DOHH2 (cell line): ENCODE measurements at regions not wholly inside any gene's neighbourhood (a gene's known extent, or its start where the extent isn't known, plus 50 kb on each side); places are given as distances from the start of the nearest gene placed in this dataset.

Experiments used
- H3F3A ChIP-seq: fragments of 200-600 bp; sonication (generic), shearing (Covaris generic); 2 replicates; pipeline ENCODE4 v1.6.0; 2016; ENCODE audit warnings: antibody characterized with exemption, mild to moderate bottlenecking; ENCODE audit not compliant: control insufficient read depth, insufficient read depth
- H3K27ac ChIP-seq: fragments of 200-600 bp; sonication (generic); 2 replicates; pipeline ENCODE4 v1.5.1; 2014; ENCODE audit warnings: low read depth, mild to moderate bottlenecking, low read length, moderate library complexity
- H3K27me3 ChIP-seq: fragments of 200-600 bp; sonication (generic); 2 replicates; pipeline ENCODE4 v1.6.1; 2014; ENCODE audit warnings: mild to moderate bottlenecking, low read length, mixed read lengths; ENCODE audit not compliant: control insufficient read depth
- H3K36me3 ChIP-seq: fragments of 200-600 bp; sonication (generic); 2 replicates; pipeline ENCODE4 v1.6.1; 2014; ENCODE audit warnings: mild to moderate bottlenecking, low read length, moderate library complexity, mixed read lengths; ENCODE audit not compliant: control insufficient read depth
- H3K4me1 ChIP-seq: fragments of 200-600 bp; sonication (generic); 2 replicates; pipeline ENCODE4 v1.6.1; 2014; ENCODE audit warnings: mild to moderate bottlenecking, low read length, mixed read lengths; ENCODE audit not compliant: control insufficient read depth
- H3K4me2 ChIP-seq: fragments of 200-600 bp; sonication (generic); 2 replicates; pipeline ENCODE4 v1.6.0; 2014; ENCODE audit warnings: mild to moderate bottlenecking, low read length, moderate library complexity
- H3K4me3 ChIP-seq: fragments of 200-600 bp; sonication (generic); 2 replicates; pipeline ENCODE4 v1.5.1; 2014; ENCODE audit warnings: mild to moderate bottlenecking, low read length, mixed read lengths
- H3K79me2 ChIP-seq: fragments of 200-600 bp; sonication (generic); 2 replicates; pipeline ENCODE4 v1.6.1; 2014; ENCODE audit warnings: mild to moderate bottlenecking, low read length, mixed read lengths; ENCODE audit not compliant: control insufficient read depth
- H3K9me2 ChIP-seq: fragments of 200-600 bp; sonication (generic); replicated peaks from 2 replicates; pipeline ENCODE4 v1.6.1; 2014; ENCODE audit warnings: mild to moderate bottlenecking, low read length, mixed read lengths; ENCODE audit not compliant: control insufficient read depth
- H3K9me3 ChIP-seq: fragments of 200-600 bp; sonication (generic); 2 replicates; pipeline ENCODE4 v1.6.1; 2014; ENCODE audit warnings: antibody characterized with exemption, low read length, mixed read lengths; ENCODE audit not compliant: control insufficient read depth, insufficient read depth
- H4K20me1 ChIP-seq: fragments of 200-600 bp; sonication (generic); 2 replicates; pipeline ENCODE4 v1.6.0; 2014; ENCODE audit warnings: low read depth, mild to moderate bottlenecking, antibody characterized with exemption, low read length, moderate library complexity; ENCODE audit not compliant: control insufficient read depth, insufficient read depth
- EZH2phosphoT487 ChIP-seq: fragments of 200-600 bp; sonication (generic); IDR thresholded peaks from 2 replicates; pipeline ENCODE4 v1.6.1; 2017; ENCODE audit warnings: borderline replicate concordance, mild to moderate bottlenecking, antibody characterized with exemption, low read length, moderate library complexity, mixed read lengths
- TF ChIP-seq, protein P1 (sequence below): fragments of 200-600 bp; sonication (generic); IDR thresholded peaks from one replicate; pipeline ENCODE4 v1.5.1; 2014; ENCODE audit warnings: antibody characterized with exemption, mild to moderate bottlenecking, low read depth, low read length; ENCODE audit not compliant: poor library complexity, severe bottlenecking

DNA sequence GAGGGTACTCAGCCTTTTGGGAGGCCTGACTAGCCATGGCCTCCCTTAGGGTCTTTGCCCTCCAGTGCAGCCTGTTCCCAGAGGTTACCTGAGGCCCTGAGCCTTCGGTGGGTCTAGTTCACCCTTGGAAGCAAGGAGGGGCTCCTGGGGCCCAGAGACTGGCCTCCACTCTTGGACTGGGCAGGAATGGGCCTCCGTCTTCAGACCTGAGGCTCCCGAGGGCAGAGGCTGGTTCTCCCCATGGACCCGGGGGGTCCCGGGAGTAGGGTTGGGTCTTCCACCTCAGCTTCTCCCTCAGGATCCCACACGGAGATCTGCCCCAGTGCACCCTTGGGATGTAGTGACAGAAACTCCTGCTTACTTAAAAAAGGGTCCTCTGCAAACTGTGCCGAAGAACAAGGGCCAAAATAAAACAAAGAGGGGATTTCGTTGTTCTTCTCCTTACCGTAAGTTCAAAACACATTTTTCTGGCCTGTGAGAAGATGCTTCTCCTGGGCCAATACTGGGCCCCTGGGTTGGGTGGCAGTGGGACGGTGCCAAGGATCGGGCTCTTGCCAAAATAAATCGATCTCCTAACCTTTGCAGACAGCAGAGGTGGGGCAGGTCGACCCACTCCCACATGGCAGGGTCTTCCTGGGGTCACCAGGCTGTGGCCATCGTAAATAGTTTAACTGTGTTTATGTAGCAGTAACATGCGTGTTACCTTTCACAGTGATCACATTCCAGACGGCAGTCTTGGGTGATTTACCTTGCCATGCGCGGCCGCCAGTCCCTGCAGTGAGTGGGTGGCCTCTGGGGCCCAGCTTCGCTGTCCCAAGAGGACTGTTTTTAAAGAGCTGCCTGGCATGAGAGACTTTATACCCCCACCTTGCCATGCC is 151.8 kb downstream of the VEGFA start:
- H3K9me2 ChIP-seq: no peaks in the 10 kb centered on the region

DNA sequence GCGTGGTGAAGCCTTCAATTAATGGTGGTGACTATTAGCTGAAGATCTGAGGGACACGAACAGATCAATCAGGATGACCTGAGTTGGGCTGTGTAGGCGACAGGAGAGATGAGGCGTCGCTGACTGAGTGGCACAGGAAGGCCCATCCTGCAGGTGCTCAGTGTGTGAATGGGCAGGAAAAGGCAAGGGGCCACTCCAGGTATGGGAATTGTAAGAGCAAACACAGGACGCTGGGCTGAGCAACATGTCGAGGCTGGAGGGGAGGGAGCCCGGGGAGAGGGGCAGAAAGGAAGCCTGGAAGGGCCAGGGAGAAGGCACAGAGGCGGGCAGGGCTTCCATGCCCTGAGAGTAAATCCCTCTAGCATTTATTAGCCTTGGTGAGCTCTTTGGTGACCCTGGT is 151.0 kb downstream of the VEGFA start:
- TF ChIP-seq, protein P1, sequence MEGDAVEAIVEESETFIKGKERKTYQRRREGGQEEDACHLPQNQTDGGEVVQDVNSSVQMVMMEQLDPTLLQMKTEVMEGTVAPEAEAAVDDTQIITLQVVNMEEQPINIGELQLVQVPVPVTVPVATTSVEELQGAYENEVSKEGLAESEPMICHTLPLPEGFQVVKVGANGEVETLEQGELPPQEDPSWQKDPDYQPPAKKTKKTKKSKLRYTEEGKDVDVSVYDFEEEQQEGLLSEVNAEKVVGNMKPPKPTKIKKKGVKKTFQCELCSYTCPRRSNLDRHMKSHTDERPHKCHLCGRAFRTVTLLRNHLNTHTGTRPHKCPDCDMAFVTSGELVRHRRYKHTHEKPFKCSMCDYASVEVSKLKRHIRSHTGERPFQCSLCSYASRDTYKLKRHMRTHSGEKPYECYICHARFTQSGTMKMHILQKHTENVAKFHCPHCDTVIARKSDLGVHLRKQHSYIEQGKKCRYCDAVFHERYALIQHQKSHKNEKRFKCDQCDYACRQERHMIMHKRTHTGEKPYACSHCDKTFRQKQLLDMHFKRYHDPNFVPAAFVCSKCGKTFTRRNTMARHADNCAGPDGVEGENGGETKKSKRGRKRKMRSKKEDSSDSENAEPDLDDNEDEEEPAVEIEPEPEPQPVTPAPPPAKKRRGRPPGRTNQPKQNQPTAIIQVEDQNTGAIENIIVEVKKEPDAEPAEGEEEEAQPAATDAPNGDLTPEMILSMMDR: no peak
- no peak for TF ChIP-seq EZH2phosphoT487
- no peaks in the 10 kb centered on the region for H3K36me3 ChIP-seq

More for the DNA sequence above, 151.8 kb downstream of the VEGFA start:
- H3K4me1 ChIP-seq: no peaks in the 10 kb centered on the region
- no peaks in the 10 kb centered on the region for H3F3A ChIP-seq
- H3K79me2 ChIP-seq: no peaks in the 10 kb centered on the region
- no peak overlapping the region for H3K27ac ChIP-seq
- H4K20me1 ChIP-seq: no peaks in the 10 kb centered on the region
- peaks cover 8% of the 10 kb centered on the region; the same call in 1 of the 2 replicates for H3K27me3 ChIP-seq
- H3K4me2 ChIP-seq: no peak overlapping the region
- no peaks in the 10 kb centered on the region for H3K9me3 ChIP-seq
- TF ChIP-seq, protein P1: no peak
- no peak for TF ChIP-seq EZH2phosphoT487
- no peaks in the 10 kb centered on the region for H3K36me3 ChIP-seq
- H3K4me3 ChIP-seq: no peak overlapping the region

DNA sequence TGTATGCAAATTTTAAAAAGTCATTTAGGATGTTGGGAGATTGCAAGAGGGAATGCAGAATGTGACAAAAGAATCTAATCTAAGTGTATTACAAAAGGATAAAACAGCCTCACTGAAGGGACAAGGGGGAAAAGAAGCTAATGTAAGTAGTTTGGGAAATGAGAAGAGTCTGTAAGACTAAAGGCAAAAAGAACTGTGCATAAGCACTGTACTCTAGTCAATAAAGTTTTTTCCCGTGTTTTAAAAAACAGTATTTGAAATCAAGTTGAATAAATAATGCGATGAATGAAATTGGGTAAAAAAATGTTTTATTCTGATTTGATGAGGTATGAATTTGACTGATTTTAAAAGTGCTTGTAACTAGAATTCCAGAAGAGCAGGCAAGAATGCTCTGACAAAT is 149.8 kb downstream of the VEGFA start:
- no peaks in the 10 kb centered on the region for H4K20me1 ChIP-seq
- no peak overlapping the region for H3K27ac ChIP-seq
- H3K9me2 ChIP-seq: no peaks in the 10 kb centered on the region
- H3K4me3 ChIP-seq: no peak overlapping the region
- no peaks in the 10 kb centered on the region for H3K4me1 ChIP-seq
- TF ChIP-seq EZH2phosphoT487: no peak
- TF ChIP-seq, protein P1: no peak
- no peak overlapping the region for H3K4me2 ChIP-seq
- no peaks in the 10 kb centered on the region for H3K36me3 ChIP-seq
- no peaks in the 10 kb centered on the region for H3K9me3 ChIP-seq
- H3F3A ChIP-seq: no peaks in the 10 kb centered on the region
- H3K27me3 ChIP-seq: peaks cover 8% of the 10 kb centered on the region; the same call in 1 of the 2 replicates
- H3K79me2 ChIP-seq: no peaks in the 10 kb centered on the region

More for the DNA sequence above, 151.0 kb downstream of the VEGFA start:
- H3K9me3 ChIP-seq: no peaks in the 10 kb centered on the region
- H3K9me2 ChIP-seq: no peaks in the 10 kb centered on the region
- no peaks in the 10 kb centered on the region for H3K4me1 ChIP-seq
- no peaks in the 10 kb centered on the region for H3K79me2 ChIP-seq
- no peaks in the 10 kb centered on the region for H4K20me1 ChIP-seq
- H3K27ac ChIP-seq: no peak overlapping the region
- H3F3A ChIP-seq: no peaks in the 10 kb centered on the region
- no peak overlapping the region for H3K4me3 ChIP-seq
- no peak overlapping the region for H3K4me2 ChIP-seq
- H3K27me3 ChIP-seq: peaks cover 8% of the 10 kb centered on the region; the same call in 1 of the 2 replicates
